GM18867 (cell line): ENCODE measurements at regions not wholly inside any gene's neighbourhood (a gene's known extent, or its start where the extent isn't known, plus 50 kb on each side); places are given as distances from the start of the nearest gene placed in this dataset.

Experiments used
- ATAC-seq: cut with Tn5 transposase; IDR thresholded peaks from one replicate; pipeline ENCODE4 v1.9.1; 2021; ENCODE audit warnings: mild to moderate bottlenecking, moderate library complexity; ENCODE audit not compliant: unreplicated experiment

GRCh38 chr12:93100610-93101009 lies 171.5 kb upstream of the EEA1 start:
- no peak for ATAC-seq

- ATAC-seq: no peak
Measured at GRCh38 chr12:93101367-93101766, 172.3 kb upstream of the EEA1 start.

GRCh38 chr12:93102312-93102711 lies 173.2 kb upstream of the EEA1 start:
- ATAC-seq: no peak

GRCh38 chr12:93102744-93103143 lies 173.6 kb upstream of the EEA1 start:
- ATAC-seq: no peak

GRCh38 chr12:93103154-93103553 lies 174.1 kb upstream of the EEA1 start:
- no peak for ATAC-seq

GRCh38 chr12:93104535-93104934 lies 175.4 kb upstream of the EEA1 start:
- no peak for ATAC-seq

GRCh38 chr12:93106910-93107309 lies 177.8 kb upstream of the EEA1 start:
- no peak for ATAC-seq

GRCh38 chr12:93107514-93108312 lies 178.6 kb upstream of the EEA1 start:
- ATAC-seq: no peak

GRCh38 chr12:93108985-93109384 lies 179.9 kb upstream of the EEA1 start:
- ATAC-seq: no peak

- no peak for ATAC-seq
Measured at GRCh38 chr12:93109551-93110203, 180.6 kb upstream of the EEA1 start.

GRCh38 chr12:93111773-93112172 lies 182.7 kb upstream of the EEA1 start:
- no peak for ATAC-seq

- no peak for ATAC-seq
Measured at GRCh38 chr12:93113317-93114006, 184.4 kb upstream of the EEA1 start.

GRCh38 chr12:93115198-93115601 lies 186.1 kb upstream of the EEA1 start:
- ATAC-seq: no peak

- no peak for ATAC-seq
Measured at GRCh38 chr12:93115646-93116045, 186.6 kb upstream of the EEA1 start.

GRCh38 chr12:93116632-93117031 lies 187.5 kb upstream of the EEA1 start:
- no peak for ATAC-seq

GRCh38 chr12:93121729-93122488 lies 192.8 kb upstream of the EEA1 start:
- ATAC-seq: no peak

- ATAC-seq: no peak
Measured at GRCh38 chr12:93122569-93123091, 193.5 kb upstream of the EEA1 start.

GRCh38 chr12:93125126-93125525 lies 196.0 kb upstream of the EEA1 start:
- no peak for ATAC-seq

GRCh38 chr12:93126069-93126474 lies 197.0 kb upstream of the EEA1 start:
- ATAC-seq: no peak

- no peak for ATAC-seq
Measured at GRCh38 chr12:93127107-93127560, 198.0 kb upstream of the EEA1 start.
